GM23338 (cell line): ENCODE measurements at regions not wholly inside any gene's neighbourhood (a gene's known extent, or its start where the extent isn't known, plus 50 kb on each side); places are given as distances from the start of the nearest gene placed in this dataset.

Experiments
- ATAC-seq: fragments of 200-7000 bp; cut with Tn5 transposase; 3 replicates; pipeline ENCODE4 v1.9.1; 2020
- DNase-seq: peaks from one replicate; pipeline ENCODE4 v3.0.0-alpha.2; 2015; ENCODE audit warnings: low spot score
- H2AFZ ChIP-seq: fragments of 200-600 bp; sonication (generic); 2 replicates; pipeline ENCODE4 v1.8.0; 2016; ENCODE audit warnings: antibody characterized with exemption, mild to moderate bottlenecking, moderate library complexity
- H3F3A ChIP-seq: fragments of 200-600 bp; sonication (generic); replicated peaks from 2 replicates; pipeline ENCODE4 v1.8.0; 2017; ENCODE audit warnings: antibody characterized with exemption, mixed run types, low read depth
- H3K27ac ChIP-seq: fragments of 200-600 bp; sonication (generic); 2 replicates; pipeline ENCODE4 v1.6.1; 2016; ENCODE audit warnings: low read depth
- H3K27me3 ChIP-seq: fragments of 200-600 bp; sonication (generic); 2 replicates; pipeline ENCODE4 v1.8.0; 2016; ENCODE audit warnings: mild to moderate bottlenecking, mixed run types, moderate library complexity; ENCODE audit not compliant: insufficient read depth
- H3K36me3 ChIP-seq: fragments of 200-600 bp; sonication (generic); 2 replicates; pipeline ENCODE4 v1.8.0; 2016; ENCODE audit warnings: mild to moderate bottlenecking; ENCODE audit not compliant: insufficient read depth
- H3K4me1 ChIP-seq: fragments of 200-600 bp; sonication (generic); 2 replicates; pipeline ENCODE4 v1.8.0; 2016; ENCODE audit warnings: mild to moderate bottlenecking, moderate library complexity; ENCODE audit not compliant: insufficient read depth
- H3K4me2 ChIP-seq: fragments of 200-600 bp; sonication (generic); 2 replicates; pipeline ENCODE4 v1.7.1; 2017; ENCODE audit warnings: mixed run types
- H3K4me3 ChIP-seq: fragments of 200-600 bp; sonication (generic); 2 replicates; pipeline ENCODE4 v1.6.1; 2016; ENCODE audit warnings: mixed run types
- H3K79me2 ChIP-seq: fragments of 200-600 bp; sonication (generic); replicated peaks from 2 replicates; pipeline ENCODE4 v1.8.0; 2017; ENCODE audit warnings: mild to moderate bottlenecking; ENCODE audit not compliant: insufficient read depth
- H3K9me2 ChIP-seq: fragments of 200-600 bp; sonication (generic); 2 replicates; pipeline ENCODE4 v1.8.0; 2017; ENCODE audit not compliant: insufficient read depth
- H4K20me1 ChIP-seq: fragments of 200-600 bp; sonication (generic); replicated peaks from 2 replicates; pipeline ENCODE4 v1.8.0; 2017; ENCODE audit warnings: mild to moderate bottlenecking; ENCODE audit not compliant: insufficient read depth
- H3K27ac Mint-ChIP-seq: 2 replicates; pipeline ENCODE4 v1.8.0; 2020; ENCODE audit warnings: inconsistent platforms, mild to moderate bottlenecking, moderate library complexity, mixed read lengths
- H3K27me3 Mint-ChIP-seq: 3 replicates; pipeline ENCODE4 v1.8.0; 2022; ENCODE audit warnings: low read depth, mild to moderate bottlenecking, moderate library complexity, mixed read lengths, inconsistent platforms; ENCODE audit not compliant: insufficient read depth, poor library complexity
- H3K36me3 Mint-ChIP-seq: 3 replicates; pipeline ENCODE4 v1.8.0; 2021; ENCODE audit warnings: low read depth, mild to moderate bottlenecking, inconsistent platforms, moderate library complexity, mixed read lengths
- H3K4me1 Mint-ChIP-seq: 3 replicates; pipeline ENCODE4 v1.8.0; 2020; ENCODE audit warnings: mild to moderate bottlenecking, inconsistent platforms, mixed read lengths
- H3K4me3 Mint-ChIP-seq: 3 replicates; pipeline ENCODE4 v1.8.0; 2021; ENCODE audit warnings: moderate library complexity, mild to moderate bottlenecking, inconsistent platforms, mixed read lengths
- H3K9me3 Mint-ChIP-seq: 3 replicates; pipeline ENCODE4 v1.8.0; 2020; ENCODE audit warnings: moderate library complexity, mild to moderate bottlenecking, inconsistent platforms, mixed read lengths
- CREB1 ChIP-seq: fragments of 250-450 bp; sonication (Bioruptor Pico); IDR thresholded peaks from 2 replicates; pipeline ENCODE4 v1.5.0; 2020; ENCODE audit warnings: low read depth, mild to moderate bottlenecking, moderate library complexity
- CTCF ChIP-seq, 2 experiments: fragments of 200-600 bp in 1 of 2; sonication (generic) in 1 of 2; conservative IDR thresholded peaks; 2 replicates each; pipeline versions ENCODE4 v1.5.1 to v1.6.1; 2016 to 2017; ENCODE audit warnings: antibody characterized with exemption in 2 of 2, low read depth in 2 of 2, mild to moderate bottlenecking in 2 of 2, moderate library complexity in 1 of 2
- EZH2 ChIP-seq: fragments of 200-600 bp; sonication (generic); IDR thresholded peaks from one replicate; pipeline ENCODE4 v1.8.0; 2017; ENCODE audit warnings: antibody characterized with exemption, mild to moderate bottlenecking, low read depth; ENCODE audit not compliant: unreplicated experiment
- EZH2phosphoT487 ChIP-seq: fragments of 200-600 bp; sonication (generic); IDR thresholded peaks from one replicate; pipeline ENCODE4 v1.8.1; 2018; ENCODE audit warnings: antibody characterized with exemption; ENCODE audit not compliant: unreplicated experiment
- JUNB ChIP-seq: IDR thresholded peaks from one replicate; pipeline ENCODE4 v1.6.1; 2016; ENCODE audit warnings: antibody characterized with exemption; ENCODE audit not compliant: unreplicated experiment
- NANOG ChIP-seq: IDR thresholded peaks from 2 replicates; pipeline ENCODE4 v1.6.1; 2016; ENCODE audit warnings: antibody characterized with exemption, borderline replicate concordance
- POLR2AphosphoS5 ChIP-seq: IDR thresholded peaks from 2 replicates; pipeline ENCODE4 v1.6.1; 2016; ENCODE audit warnings: antibody characterized with exemption, low read depth
- REST ChIP-seq: IDR thresholded peaks from one replicate; pipeline ENCODE4 v1.6.1; 2018; ENCODE audit warnings: antibody characterized with exemption; ENCODE audit not compliant: unreplicated experiment
- STAT1 ChIP-seq: IDR thresholded peaks from one replicate; pipeline ENCODE4 v1.6.1; 2016; ENCODE audit warnings: antibody characterized with exemption; ENCODE audit not compliant: unreplicated experiment
- ZNF331 ChIP-seq: fragments of 250-450 bp; sonication (Bioruptor Pico); IDR thresholded peaks from 2 replicates; pipeline ENCODE4 v1.5.0; 2020; ENCODE audit warnings: low read depth, mild to moderate bottlenecking, moderate library complexity
- ZNF462 ChIP-seq: fragments of 250-450 bp; sonication (Bioruptor Pico); IDR thresholded peaks from 2 replicates; pipeline ENCODE4 v1.5.0; 2020; ENCODE audit warnings: mild to moderate bottlenecking, moderate library complexity

GRCh38 chrX:116277351-116278225 is 107.0 kb downstream of the AGTR2 start (continued):
- no peak for TF ChIP-seq ZNF462 (CRISPR knock-in tag)
- TF ChIP-seq EZH2 = no peak
- TF ChIP-seq EZH2phosphoT487 = no peak
- TF ChIP-seq NANOG = no peak

- H3K4me1 Mint-ChIP-seq = no peaks in the 10 kb centered on the region
- Histone ChIP-seq H3K4me1 (no peaks in the 10 kb centered on the region; the same call in 1 of the 2 replicates), H3F3A (no peaks in the 10 kb centered on the region), H2AFZ (no peak overlapping the region), H4K20me1 (no peaks in the 10 kb centered on the region), H3K79me2 (no peaks in the 10 kb centered on the region), H3K4me3 (no peak overlapping the region), H3K4me2 (no peak overlapping the region), H3K36me3 (no peaks in the 10 kb centered on the region), H3K9me2 (no peaks in the 10 kb centered on the region), H3K27me3 (no peaks in the 10 kb centered on the region), H3K27ac (no peak overlapping the region)
- ATAC-seq (no peak), DNase-seq (no peak)
- no peaks in the 10 kb centered on the region for H3K36me3 Mint-ChIP-seq
- no peak overlapping the region for H3K4me3 Mint-ChIP-seq
- no peaks in the 10 kb centered on the region for H3K9me3 Mint-ChIP-seq
- no peak overlapping the region for H3K27ac Mint-ChIP-seq
- no peaks in the 10 kb centered on the region for H3K27me3 Mint-ChIP-seq
- TF ChIP-seq REST = no peak
- no peak for TF ChIP-seq STAT1
- TF ChIP-seq POLR2AphosphoS5 = no peak
- TF ChIP-seq JUNB = no peak
- no peak for TF ChIP-seq ZNF331 (CRISPR knock-in tag)
- no peak for TF ChIP-seq CREB1 (CRISPR knock-in tag)
- TF ChIP-seq CTCF (conservative IDR thresholded peaks at IDR 0.05; ENCODE audit: low read depth in 2 of 2) = no peak
- TF ChIP-seq NANOG = no peak
Observed at GRCh38 chrX:116278826-116279225, 108.3 kb downstream of the AGTR2 start.
